Activated effector memory CD4-positive, alpha-beta T cell treated with anti-CD3 and anti-CD28 coated beads, Interleukin-2, amount 50 U/mL, for 16 hours (primary cell): ENCODE measurements at regions not wholly inside any gene's neighbourhood (a gene's known extent, or its start where the extent isn't known, plus 50 kb on each side); places are given as distances from the start of the nearest gene placed in this dataset.

Source experiments
- DNase-seq: peaks from one replicate; pipeline ENCODE4 v3.0.0-alpha.2; 2020

GRCh38 chr13:59178344-59178743 lies 985.4 kb downstream of the DIAPH3 start:
- DNase-seq = no peak

- no peak for DNase-seq
Observed at GRCh38 chr13:59182241-59182640, 981.5 kb downstream of the DIAPH3 start.

GRCh38 chr13:59197397-59197796 lies 966.3 kb downstream of the DIAPH3 start:
- DNase-seq = no peak

GRCh38 chr13:59201841-59202240 lies 961.9 kb downstream of the DIAPH3 start:
- DNase-seq = no peak

- no peak for DNase-seq
Observed at GRCh38 chr13:59203855-59204254, 959.9 kb downstream of the DIAPH3 start.

- no peak for DNase-seq
Observed at GRCh38 chr13:59205501-59205900, 958.2 kb downstream of the DIAPH3 start.

- DNase-seq = no peak
Observed at GRCh38 chr13:59208405-59209195, 955.1 kb downstream of the DIAPH3 start.

- no peak for DNase-seq
Observed at GRCh38 chr13:59210543-59210942, 953.2 kb downstream of the DIAPH3 start.

GRCh38 chr13:59211606-59212005 lies 952.1 kb downstream of the DIAPH3 start:
- DNase-seq = no peak

- DNase-seq = no peak
Observed at GRCh38 chr13:59229401-59229800, 934.3 kb downstream of the DIAPH3 start.

GRCh38 chr13:59229861-59230260 lies 933.9 kb downstream of the DIAPH3 start:
- no peak for DNase-seq

GRCh38 chr13:59230484-59231264 lies 933.1 kb downstream of the DIAPH3 start:
- DNase-seq = no peak

- DNase-seq = no peak
Observed at GRCh38 chr13:59236309-59236919, 927.3 kb downstream of the DIAPH3 start.

- DNase-seq = no peak
Observed at GRCh38 chr13:59236944-59237343, 926.8 kb downstream of the DIAPH3 start.

- DNase-seq = no peak
Observed at GRCh38 chr13:59247171-59247570, 916.6 kb downstream of the DIAPH3 start.

- no peak for DNase-seq
Observed at GRCh38 chr13:59250336-59251189, 913.2 kb downstream of the DIAPH3 start.

- no peak for DNase-seq
Observed at GRCh38 chr13:59259165-59260000, 904.3 kb downstream of the DIAPH3 start.

- DNase-seq = no peak
Observed at GRCh38 chr13:59261928-59262488, 901.7 kb downstream of the DIAPH3 start.

GRCh38 chr13:59263531-59263930 lies 900.2 kb downstream of the DIAPH3 start:
- no peak for DNase-seq

- DNase-seq = no peak
Observed at GRCh38 chr13:59266478-59267063, 897.2 kb downstream of the DIAPH3 start.

- DNase-seq = no peak
Observed at GRCh38 chr13:59269476-59269875, 894.3 kb downstream of the DIAPH3 start.
